NCI-H2171 (cell line): ENCODE measurements at regions not wholly inside any gene's neighbourhood (a gene's known extent, or its start where the extent isn't known, plus 50 kb on each side); places are given as distances from the start of the nearest gene placed in this dataset.

ENCODE experiments used
- DNase-seq: peaks from one replicate; lab custom pipeline; 2025; lab: John Stamatoyannopoulos, UW

DNA sequence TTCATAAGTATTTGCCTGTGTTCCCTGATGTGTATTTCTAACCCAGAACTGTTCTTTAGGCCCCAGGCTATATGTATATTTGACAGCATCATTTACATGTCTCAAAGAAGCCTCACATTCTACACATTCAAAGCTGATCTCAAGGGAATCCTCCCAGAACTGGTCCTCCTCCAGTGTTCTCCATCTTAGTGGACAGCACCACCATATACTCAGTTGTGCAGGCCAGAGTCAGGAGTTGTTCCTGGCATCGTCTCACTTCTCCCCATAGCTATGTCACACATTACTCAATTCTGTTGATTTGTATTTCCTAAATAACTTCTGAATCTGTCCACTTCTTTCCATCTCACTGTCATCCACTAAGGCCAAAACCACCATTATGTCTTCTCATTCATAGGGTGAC, 82.8 kb upstream of the TRPC3 start:
- DNase-seq, result no peak

DNA sequence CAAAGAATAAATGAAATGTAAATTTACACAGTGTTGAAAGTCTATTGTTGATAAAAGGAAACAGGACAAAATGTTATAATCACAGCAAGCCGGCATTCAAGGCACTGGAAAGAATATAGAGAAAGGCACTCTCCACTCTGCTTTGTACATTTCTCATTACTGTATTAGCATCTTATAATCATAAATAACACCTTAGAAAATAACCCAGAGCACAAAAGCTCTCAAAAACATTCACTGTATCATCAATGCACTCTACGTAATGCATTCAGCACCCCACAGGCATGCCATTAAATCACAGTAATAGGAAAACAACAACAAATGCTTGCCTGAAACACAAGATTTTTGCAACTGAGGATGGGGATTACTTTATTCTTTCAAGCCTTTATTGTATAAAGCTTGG, 75.3 kb upstream of the TRPC3 start:
- no peak for DNase-seq

DNA sequence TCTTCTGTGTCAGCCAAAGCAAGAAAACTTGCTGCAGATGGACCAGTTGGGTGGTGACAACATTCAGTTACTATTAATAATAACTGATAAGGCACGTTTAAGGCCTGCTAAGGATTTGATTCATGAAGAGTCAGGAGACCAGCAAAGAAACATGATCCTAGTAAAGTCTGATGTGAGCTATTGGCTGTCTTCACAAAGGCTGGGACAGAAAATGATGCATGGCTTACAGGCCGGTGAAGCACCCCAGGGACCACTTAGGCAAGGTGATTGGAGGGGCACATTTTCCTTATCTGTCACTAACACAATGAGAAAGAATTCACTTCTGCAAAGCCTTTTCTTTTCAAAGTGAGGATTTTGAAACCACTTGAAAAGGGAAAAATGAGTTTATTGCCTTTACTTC, 65.4 kb upstream of the TRPC3 start:
- DNase-seq, result no peak

DNA sequence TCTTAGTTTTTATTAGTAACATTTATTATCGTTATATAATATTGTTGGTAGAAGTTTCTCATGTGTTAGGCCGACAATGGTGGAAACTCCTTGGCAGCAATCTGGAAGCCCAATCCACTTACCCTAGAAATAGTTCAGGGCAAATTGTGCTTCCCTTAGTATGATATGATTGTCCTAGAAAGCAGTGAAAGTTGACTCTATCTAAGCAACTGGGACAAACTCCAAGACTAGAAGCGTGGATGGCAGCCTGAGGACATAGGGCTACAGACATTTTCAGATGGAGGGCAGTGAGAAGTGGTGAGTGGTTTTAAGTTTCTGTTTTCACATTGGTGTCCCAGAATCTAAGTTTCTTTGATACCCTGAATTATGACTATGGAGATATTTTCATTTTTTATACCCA, 63.3 kb upstream of the TRPC3 start:
- no peak for DNase-seq

DNA sequence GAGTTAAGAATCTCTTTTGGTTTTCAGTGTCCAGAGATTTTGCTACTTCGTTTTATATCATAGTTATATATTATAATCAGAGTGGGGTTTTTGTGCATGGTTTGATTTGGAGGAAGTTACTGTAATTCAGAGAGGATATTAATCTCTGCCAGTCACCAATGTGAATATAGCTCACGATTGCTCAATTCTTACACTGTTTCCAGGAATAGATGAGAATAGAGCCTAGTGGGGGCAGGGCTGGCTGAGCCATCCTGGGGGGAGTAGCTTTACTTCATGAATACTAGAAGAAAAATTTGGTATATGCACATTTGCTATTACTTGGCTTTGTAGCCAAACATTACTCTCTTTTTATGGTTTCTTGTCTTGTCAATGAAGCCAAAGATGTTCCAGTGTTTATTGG, 60.9 kb upstream of the TRPC3 start:
- no peak for DNase-seq

DNA sequence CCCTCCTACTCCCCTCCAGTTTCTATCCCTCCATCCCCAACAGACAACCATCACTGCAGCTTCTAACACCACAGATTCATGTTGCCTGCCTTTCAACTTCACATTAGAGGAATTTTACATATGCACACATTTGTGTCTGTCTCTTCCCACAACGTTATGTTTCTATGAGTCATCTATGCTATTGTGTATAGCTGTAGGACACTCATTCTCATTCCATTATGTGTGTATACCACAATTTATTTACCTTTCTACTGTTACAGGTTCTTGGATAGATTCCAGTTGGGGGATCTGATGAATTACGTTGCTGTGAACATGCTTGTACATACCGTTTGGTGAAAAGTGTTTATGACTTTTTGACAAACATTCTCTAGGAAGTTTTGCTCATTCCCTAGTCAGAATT, 58.8 kb upstream of the TRPC3 start:
- DNase-seq, result no peak

DNA sequence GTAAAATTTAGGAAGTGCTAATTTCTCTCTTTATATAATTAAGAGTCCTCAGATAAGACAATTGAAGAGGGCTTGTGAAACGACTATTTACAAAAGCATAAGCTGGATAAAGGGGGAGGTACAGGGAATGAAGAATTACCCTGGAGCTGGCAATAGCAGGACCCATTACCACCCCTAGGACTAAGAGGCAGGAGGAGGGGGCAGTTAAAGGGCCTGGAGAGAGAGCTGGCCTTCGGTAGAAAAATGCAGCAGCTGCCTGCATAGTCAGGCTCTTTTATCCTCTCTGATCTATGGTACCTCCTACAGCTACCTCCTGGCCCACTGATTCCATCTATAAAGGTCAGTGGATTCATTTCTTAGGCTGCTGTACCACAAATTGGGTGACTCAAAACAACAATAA, 57.7 kb upstream of the TRPC3 start:
- no peak for DNase-seq

DNA sequence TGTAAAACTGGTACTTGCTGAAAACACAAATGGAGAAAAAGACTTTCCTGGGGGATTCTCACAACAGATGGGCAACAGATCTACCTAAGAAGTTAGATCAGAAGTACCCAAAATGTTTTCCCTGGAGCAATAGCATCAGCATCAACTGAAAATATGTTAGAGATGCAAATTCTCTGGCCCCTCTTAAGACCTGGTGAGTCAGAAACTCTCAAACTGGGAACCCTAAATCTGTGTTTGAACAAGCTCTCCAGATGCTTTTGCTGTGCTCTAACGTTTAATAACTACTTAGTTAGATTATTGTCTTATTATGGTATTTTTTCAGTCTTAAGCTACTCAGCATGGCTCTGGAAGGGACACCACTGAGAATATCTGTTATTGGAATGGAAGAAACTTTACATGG, 55.2 kb upstream of the TRPC3 start:
- DNase-seq, result no peak

DNA sequence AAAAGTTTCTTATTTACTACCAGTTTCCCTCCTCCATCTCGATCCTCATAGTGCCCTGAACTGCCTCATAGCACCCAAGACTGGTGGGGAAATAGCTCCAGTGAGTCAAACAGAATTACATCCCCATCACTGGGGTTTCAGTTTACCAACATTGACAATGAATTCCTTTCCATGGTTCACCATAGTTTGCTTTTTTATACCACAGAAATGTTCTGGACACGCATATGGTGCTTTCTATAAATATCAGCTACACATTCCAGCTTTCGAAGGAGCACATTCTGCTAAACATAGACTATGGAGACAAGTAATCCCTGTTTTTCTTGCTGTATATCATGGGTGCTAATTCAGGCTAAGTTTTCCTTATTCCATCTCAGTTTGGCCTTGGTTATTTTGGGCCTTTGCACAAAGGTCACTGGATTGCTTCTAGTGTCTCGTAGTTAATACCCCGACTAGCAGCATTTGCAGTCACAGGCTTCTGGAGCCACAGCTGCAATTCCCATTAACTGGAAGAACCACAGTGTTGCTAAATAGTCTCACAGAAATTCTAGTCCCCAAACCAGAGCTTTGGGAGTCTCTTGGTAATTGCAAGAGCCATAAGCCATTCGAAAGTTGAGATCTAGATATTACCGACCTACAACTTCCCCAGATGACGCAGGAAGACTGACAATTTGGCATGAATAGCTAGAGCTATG, 53.4 kb upstream of the TRPC3 start:
- no peak for DNase-seq

DNA sequence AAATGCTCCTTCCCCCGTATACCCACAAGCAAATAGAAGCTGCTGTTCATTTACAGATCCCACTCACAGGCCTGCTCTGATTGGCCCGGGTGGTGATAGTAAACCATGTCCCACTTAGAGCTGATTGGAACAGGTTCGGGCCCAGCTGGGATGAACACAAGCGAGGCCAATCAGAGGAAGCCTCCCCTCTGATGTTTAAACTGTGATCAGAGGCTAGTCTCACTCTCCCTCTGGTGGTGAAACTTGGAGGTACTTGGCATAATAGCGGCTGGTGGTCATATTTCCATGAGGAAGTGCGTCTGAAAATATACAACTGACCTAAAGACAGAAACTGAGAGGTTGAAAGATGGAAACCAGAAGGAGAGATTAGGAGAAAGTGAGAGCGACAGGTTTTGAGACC, 51.5 kb upstream of the TRPC3 start:
- DNase-seq, result no peak
